ENCODE measurements at regions not wholly inside any gene's neighbourhood (a gene's known extent, or its start where the extent isn't known, plus 50 kb on each side); places are given as distances from the start of the nearest gene placed in this dataset.

DNA sequence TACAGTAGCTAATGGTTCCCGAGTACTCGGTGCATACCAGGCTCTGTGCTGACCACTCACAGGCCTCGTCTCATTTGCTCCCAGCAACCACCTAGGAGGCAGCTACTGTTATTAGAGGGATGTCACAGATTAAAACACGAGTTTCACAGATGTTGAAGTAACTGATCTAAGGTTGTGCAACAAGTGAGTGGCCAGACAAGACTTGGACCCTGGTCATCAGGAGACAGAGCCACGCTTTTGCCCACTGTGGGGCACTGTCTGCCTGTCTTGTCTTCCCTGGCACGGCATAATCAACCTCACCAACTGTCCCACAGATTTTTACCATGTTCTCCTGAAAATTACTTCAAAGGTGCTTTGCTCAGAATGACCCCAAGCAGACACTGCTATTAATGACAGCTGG is 111.6 kb upstream of the HABP2 start:
- Histone ChIP-seq H2AFZ (ENCODE audit: low read depth, low read length) (no peak overlapping the region), H3K4me3 (ENCODE audit: low read depth in 1 of 2, low read length in 2 of 2) (no peak overlapping the region), H3K27me3 (ENCODE audit: insufficient read depth, low read length, poor library complexity) (peaks cover 30% of the 10 kb centered on the region), H3K9me3 (ENCODE audit: insufficient read depth, low read length, severe bottlenecking) (no peaks in the 10 kb centered on the region), H3K27ac (ENCODE audit: low read length) (no peak overlapping the region), H3K36me3 (ENCODE audit: insufficient read depth, low read length) (no peaks in the 10 kb centered on the region), H3K79me2 (ENCODE audit: insufficient read depth, low read length) (no peaks in the 10 kb centered on the region), H3K4me2 (ENCODE audit: insufficient read depth, low read length) (no peak overlapping the region), H3K4me1 (ENCODE audit: insufficient read depth, low read length) (no peaks in the 10 kb centered on the region), H3K9ac (ENCODE audit: low read depth, low read length) (no peak overlapping the region), H4K20me1 (ENCODE audit: insufficient read depth, low read length) (no peaks in the 10 kb centered on the region)
- DNase-seq (no peak), ATAC-seq (ENCODE audit: insufficient read depth, low read depth) (no peak)
- TF ChIP-seq, protein P1, sequence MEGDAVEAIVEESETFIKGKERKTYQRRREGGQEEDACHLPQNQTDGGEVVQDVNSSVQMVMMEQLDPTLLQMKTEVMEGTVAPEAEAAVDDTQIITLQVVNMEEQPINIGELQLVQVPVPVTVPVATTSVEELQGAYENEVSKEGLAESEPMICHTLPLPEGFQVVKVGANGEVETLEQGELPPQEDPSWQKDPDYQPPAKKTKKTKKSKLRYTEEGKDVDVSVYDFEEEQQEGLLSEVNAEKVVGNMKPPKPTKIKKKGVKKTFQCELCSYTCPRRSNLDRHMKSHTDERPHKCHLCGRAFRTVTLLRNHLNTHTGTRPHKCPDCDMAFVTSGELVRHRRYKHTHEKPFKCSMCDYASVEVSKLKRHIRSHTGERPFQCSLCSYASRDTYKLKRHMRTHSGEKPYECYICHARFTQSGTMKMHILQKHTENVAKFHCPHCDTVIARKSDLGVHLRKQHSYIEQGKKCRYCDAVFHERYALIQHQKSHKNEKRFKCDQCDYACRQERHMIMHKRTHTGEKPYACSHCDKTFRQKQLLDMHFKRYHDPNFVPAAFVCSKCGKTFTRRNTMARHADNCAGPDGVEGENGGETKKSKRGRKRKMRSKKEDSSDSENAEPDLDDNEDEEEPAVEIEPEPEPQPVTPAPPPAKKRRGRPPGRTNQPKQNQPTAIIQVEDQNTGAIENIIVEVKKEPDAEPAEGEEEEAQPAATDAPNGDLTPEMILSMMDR (IDR thresholded peaks at IDR 0.05; ENCODE audit: borderline replicate concordance, extremely low read depth, low read length, poor library complexity, severe bottlenecking), result no peak
- TF ChIP-seq EZH2 (IDR thresholded peaks at IDR 0.05; ENCODE audit: borderline replicate concordance, low read depth, low read length, severe bottlenecking), result no peak

DNA sequence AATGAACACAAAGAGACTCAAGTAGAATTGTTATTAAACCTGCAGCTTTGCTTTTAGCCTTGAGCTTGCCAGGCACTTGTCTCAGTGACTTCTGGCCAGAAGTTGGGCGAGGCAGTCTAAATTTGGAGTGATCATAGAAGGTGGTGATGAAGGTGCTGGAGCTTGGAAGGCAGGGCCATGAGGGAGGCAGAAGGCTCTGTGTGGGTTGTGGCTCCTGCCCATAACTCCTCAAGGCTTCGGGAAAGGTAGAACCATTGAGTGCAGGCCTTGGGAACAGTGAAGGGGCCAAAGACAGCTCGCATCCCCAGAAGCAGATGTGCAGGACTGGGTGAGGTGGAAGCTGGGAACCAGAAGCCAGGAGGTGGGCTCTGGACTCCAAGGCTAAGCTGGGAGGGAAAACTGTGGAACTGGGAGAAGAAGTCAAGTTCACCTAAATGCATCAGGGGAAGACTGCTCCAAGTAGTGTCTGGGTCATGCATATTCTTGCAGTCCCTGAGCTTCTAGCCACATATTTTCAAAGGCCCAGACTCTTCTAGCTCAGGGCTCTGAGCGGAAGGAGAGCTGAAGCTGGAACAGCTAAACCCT is 111.1 kb upstream of the HABP2 start:
- Histone ChIP-seq H3K27me3 (ENCODE audit: insufficient read depth, low read length, poor library complexity) (peaks cover 30% of the 10 kb centered on the region), H3K36me3 (ENCODE audit: insufficient read depth, low read length) (no peaks in the 10 kb centered on the region), H3K9me3 (ENCODE audit: insufficient read depth, low read length, severe bottlenecking) (no peaks in the 10 kb centered on the region), H3K9ac (ENCODE audit: low read depth, low read length) (no peak overlapping the region), H3K4me1 (ENCODE audit: insufficient read depth, low read length) (no peaks in the 10 kb centered on the region), H3K79me2 (ENCODE audit: insufficient read depth, low read length) (no peaks in the 10 kb centered on the region), H3K4me3 (ENCODE audit: low read depth in 1 of 2, low read length in 2 of 2) (no peak overlapping the region), H4K20me1 (ENCODE audit: insufficient read depth, low read length) (no peaks in the 10 kb centered on the region), H3K4me2 (ENCODE audit: insufficient read depth, low read length) (no peak overlapping the region), H3K27ac (ENCODE audit: low read length) (no peak overlapping the region), H2AFZ (ENCODE audit: low read depth, low read length) (no peak overlapping the region)
- ATAC-seq (ENCODE audit: insufficient read depth, low read depth), result no peak
- no peak for TF ChIP-seq EZH2 (IDR thresholded peaks at IDR 0.05; ENCODE audit: borderline replicate concordance, low read depth, low read length, severe bottlenecking)
- TF ChIP-seq, protein P1 (IDR thresholded peaks at IDR 0.05; ENCODE audit: borderline replicate concordance, extremely low read depth, low read length, poor library complexity, severe bottlenecking), result no peak
- DNase-seq, result no peak

DNA sequence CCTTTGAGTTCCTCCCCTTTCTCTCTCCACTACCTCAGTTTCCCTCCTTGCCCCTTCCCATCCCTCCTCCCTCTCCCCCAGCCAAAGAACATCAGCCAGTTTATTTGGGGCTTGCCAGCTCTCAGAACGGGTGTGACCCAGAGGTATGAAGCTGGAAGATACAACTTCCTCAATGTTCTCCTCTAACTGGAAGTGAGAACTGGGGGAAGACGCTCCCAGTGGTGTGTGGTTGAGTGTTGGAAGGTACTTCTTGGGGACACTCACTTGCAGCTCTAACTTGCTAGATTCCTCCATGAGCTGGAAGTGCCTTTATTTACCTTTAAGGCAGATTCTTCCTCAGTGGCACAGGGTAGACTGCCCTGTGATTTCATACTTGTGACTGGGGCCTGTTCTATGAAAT is 110.5 kb upstream of the HABP2 start:
- peaks cover 30% of the 10 kb centered on the region for H3K27me3 ChIP-seq (ENCODE audit: insufficient read depth, low read length, poor library complexity)
- no peak overlapping the region for H2AFZ ChIP-seq (ENCODE audit: low read depth, low read length)
- no peaks in the 10 kb centered on the region for H4K20me1 ChIP-seq (ENCODE audit: insufficient read depth, low read length)
- H3K4me2 ChIP-seq (ENCODE audit: insufficient read depth, low read length), result no peak overlapping the region
- no peak overlapping the region for H3K4me3 ChIP-seq (ENCODE audit: low read depth in 1 of 2, low read length in 2 of 2)
- DNase-seq (no peak), ATAC-seq (ENCODE audit: insufficient read depth, low read depth) (no peak)
- TF ChIP-seq EZH2 (IDR thresholded peaks at IDR 0.05; ENCODE audit: borderline replicate concordance, low read depth, low read length, severe bottlenecking), result no peak
- TF ChIP-seq, protein P1 (IDR thresholded peaks at IDR 0.05; ENCODE audit: borderline replicate concordance, extremely low read depth, low read length, poor library complexity, severe bottlenecking), result no peak
- H3K27ac ChIP-seq (ENCODE audit: low read length), result no peak overlapping the region
- H3K9ac ChIP-seq (ENCODE audit: low read depth, low read length), result no peak overlapping the region
- no peaks in the 10 kb centered on the region for H3K9me3 ChIP-seq (ENCODE audit: insufficient read depth, low read length, severe bottlenecking)
- H3K4me1 ChIP-seq (ENCODE audit: insufficient read depth, low read length), result no peaks in the 10 kb centered on the region
- H3K79me2 ChIP-seq (ENCODE audit: insufficient read depth, low read length), result no peaks in the 10 kb centered on the region
- no peaks in the 10 kb centered on the region for H3K36me3 ChIP-seq (ENCODE audit: insufficient read depth, low read length)
